NOMO-1 treated with DMSO at 0.1 percent for 48 hours (cell line): ENCODE measurements at regions not wholly inside any gene's neighbourhood (a gene's known extent, or its start where the extent isn't known, plus 50 kb on each side); places are given as distances from the start of the nearest gene placed in this dataset.
A peak's percentile ranks its signal among the peaks of the same experiment; 100 is the strongest.
"Not testable (repeated sequence)": the region's sequence is repeated elsewhere in the genome, so short reads cannot be mapped to it uniquely, and the experiment has no call there.

ENCODE experiments used
- DNase-seq: peaks from one replicate; lab custom pipeline; 2025; ENCODE audit not compliant: unreplicated experiment; lab: John Stamatoyannopoulos, UW

- DNase-seq: no peak
Observed at GRCh38 chr9:87195306-87195705, 248.0 kb upstream of the GAS1 start.

GRCh38 chr9:87197349-87198130, 250.2 kb upstream of the GAS1 start:
- no peak for DNase-seq

GRCh38 chr9:87198716-87199115, 251.4 kb upstream of the GAS1 start:
- no peak for DNase-seq

- DNase-seq: no peak
Observed at GRCh38 chr9:87199278-87199677, 252.0 kb upstream of the GAS1 start.

- no peak for DNase-seq
Observed at GRCh38 chr9:87199782-87200181, 252.5 kb upstream of the GAS1 start.

GRCh38 chr9:87201351-87201751, 254.0 kb upstream of the GAS1 start:
- no peak for DNase-seq

GRCh38 chr9:87206064-87206661, 258.9 kb upstream of the GAS1 start:
- no peak for DNase-seq

- not testable (repeated sequence) for DNase-seq
Observed at GRCh38 chr9:87210658-87211057, 263.4 kb upstream of the GAS1 start.

- no peak for DNase-seq
Observed at GRCh38 chr9:87211669-87212068, 264.4 kb upstream of the GAS1 start.

GRCh38 chr9:87212605-87213021, 265.3 kb upstream of the GAS1 start:
- no peak for DNase-seq

GRCh38 chr9:87213948-87214347, 266.6 kb upstream of the GAS1 start:
- no peak for DNase-seq

GRCh38 chr9:87214991-87215390, 267.7 kb upstream of the GAS1 start:
- DNase-seq: no peak

GRCh38 chr9:87216036-87216435, 268.7 kb upstream of the GAS1 start:
- DNase-seq: no peak

- no peak for DNase-seq
Observed at GRCh38 chr9:87216897-87217455, 269.7 kb upstream of the GAS1 start.

GRCh38 chr9:87223392-87224246, 274.0 kb upstream of the DAPK1 start:
- DNase-seq: peak; percentile 4

GRCh38 chr9:87226896-87227295, 270.8 kb upstream of the DAPK1 start:
- no peak for DNase-seq

GRCh38 chr9:87227456-87227855, 270.2 kb upstream of the DAPK1 start:
- peak; percentile 55 for DNase-seq

GRCh38 chr9:87229108-87229507, 268.6 kb upstream of the DAPK1 start:
- no peak for DNase-seq

GRCh38 chr9:87233431-87233830, 264.2 kb upstream of the DAPK1 start:
- no peak for DNase-seq

GRCh38 chr9:87233899-87234455, 263.7 kb upstream of the DAPK1 start:
- DNase-seq: no peak

GRCh38 chr9:87234854-87235253, 262.8 kb upstream of the DAPK1 start:
- DNase-seq: no peak
